ENCODE measurements at regions not wholly inside any gene's neighbourhood (a gene's known extent, or its start where the extent isn't known, plus 50 kb on each side); places are given as distances from the start of the nearest gene placed in this dataset.

DNA sequence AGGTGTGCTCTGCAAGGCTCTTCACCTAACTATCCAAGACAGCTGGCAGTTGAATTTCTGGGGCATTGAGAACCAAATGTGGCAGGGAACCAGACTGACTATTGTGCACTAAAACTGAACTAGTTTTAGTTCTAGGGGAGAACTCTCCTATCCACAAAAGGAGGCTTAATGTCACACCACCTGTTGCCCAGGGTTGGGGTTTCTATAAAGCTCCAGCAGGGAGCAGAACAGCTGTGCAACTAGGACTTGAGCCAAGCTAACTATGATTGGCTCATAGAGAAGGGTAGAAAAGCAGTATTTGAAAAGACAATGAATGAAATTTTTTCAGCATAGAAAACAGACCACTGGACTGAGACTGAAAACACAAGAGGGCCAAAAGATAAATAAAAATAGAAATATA is 53.3 kb upstream of the FGGY start:
- no peak for DNase-seq (ENCODE audit: low read depth in 3 of 3)

DNA sequence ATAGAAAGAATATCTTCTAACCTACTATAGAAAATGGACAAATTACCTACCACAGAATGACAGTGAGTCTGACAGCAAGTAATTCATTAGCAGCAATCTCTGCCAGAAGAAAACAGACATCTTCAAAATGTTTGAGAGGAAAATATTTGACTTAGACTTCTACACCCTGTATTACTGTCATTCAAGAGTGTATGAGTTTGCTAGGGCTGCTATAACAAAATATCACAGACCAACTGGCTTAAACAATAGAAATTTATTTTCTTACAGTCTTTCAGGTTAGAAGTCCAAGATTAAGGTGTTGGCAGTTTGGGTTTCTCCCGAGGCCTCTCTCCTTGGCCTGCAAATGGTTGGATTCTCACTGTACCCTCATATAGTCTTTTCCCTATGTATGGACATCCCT is 52.9 kb upstream of the FGGY start:
- DNase-seq (ENCODE audit: low read depth in 3 of 3) = no peak

DNA sequence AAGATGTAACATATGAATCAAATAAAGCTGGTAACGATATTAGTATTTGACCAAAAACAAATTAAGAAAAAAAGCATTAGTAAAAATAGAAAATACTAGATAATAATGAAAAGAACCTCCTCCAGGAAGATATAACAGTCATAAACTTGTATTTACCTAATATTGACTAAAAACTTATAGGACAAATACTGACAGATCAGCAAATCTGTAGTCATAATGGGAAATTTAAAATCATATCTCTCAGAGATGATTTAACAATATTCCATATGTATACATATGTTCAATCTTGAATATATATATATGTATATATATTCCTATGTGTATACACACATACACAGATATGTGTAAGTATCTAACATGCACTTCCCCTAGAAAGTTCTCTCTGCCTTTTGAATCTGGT is 52.0 kb upstream of the FGGY start:
- DNase-seq (ENCODE audit: low read depth in 3 of 3) = no peak
